ENCODE measurements at regions not wholly inside any gene's neighbourhood (a gene's known extent, or its start where the extent isn't known, plus 50 kb on each side); places are given as distances from the start of the nearest gene placed in this dataset.

- H3K4me1 ChIP-seq = no peaks in the 10 kb centered on the region
- no peaks in the 10 kb centered on the region for H3K9me3 ChIP-seq
- no peaks in the 10 kb centered on the region for H3K27me3 ChIP-seq
- no peak overlapping the region for H3K4me3 ChIP-seq
- no peaks in the 10 kb centered on the region for H3K36me3 ChIP-seq
- intact Hi-C loops (cut with DNase I; ENCODE audit: low total_unique reads) (no loop called here), in situ Hi-C loops (cut with MboI; ENCODE audit: low sequenced_read_pairs in 4 of 4) (no loop called here)
- ATAC-seq (no peak), DNase-seq (no peak)
- TF ChIP-seq POLR2A (IDR thresholded peaks at IDR 0.05) = no peak
- TF ChIP-seq CTCF (IDR thresholded peaks at IDR 0.05 in 4 of 5, conservative IDR thresholded peaks at IDR 0.05 in 1 of 5) = no peak
- H3K27ac ChIP-seq = no peak overlapping the region
Observed at GRCh38 chr6:141659582-141659981, 473.1 kb upstream of the GJE1 start.

- no peaks in the 10 kb centered on the region for H3K36me3 ChIP-seq
- no peak for DNase-seq
- no peaks in the 10 kb centered on the region for H3K4me1 ChIP-seq
- no peaks in the 10 kb centered on the region for H3K9me3 ChIP-seq
- ATAC-seq = no peak
- in situ Hi-C loops (cut with MboI; ENCODE audit: low sequenced_read_pairs in 4 of 4) = no loop called here
- H3K4me3 ChIP-seq = no peak overlapping the region
- H3K27me3 ChIP-seq = no peaks in the 10 kb centered on the region
- H3K27ac ChIP-seq = no peak overlapping the region
- intact Hi-C loops (cut with DNase I; ENCODE audit: low total_unique reads) = no loop called here
- TF ChIP-seq CTCF (IDR thresholded peaks at IDR 0.05 in 4 of 5, conservative IDR thresholded peaks at IDR 0.05 in 1 of 5) (no peak), POLR2A (IDR thresholded peaks at IDR 0.05) (no peak)
Observed at GRCh38 chr6:141658696-141659095, 474.0 kb upstream of the GJE1 start.

- no peaks in the 10 kb centered on the region for H3K4me1 ChIP-seq
- in situ Hi-C loops (cut with MboI; ENCODE audit: low sequenced_read_pairs in 4 of 4) (no loop called here), intact Hi-C loops (cut with DNase I; ENCODE audit: low total_unique reads) (no loop called here)
- no peak overlapping the region for H3K4me3 ChIP-seq
- no peak overlapping the region for H3K27ac ChIP-seq
- no peak for DNase-seq
- H3K9me3 ChIP-seq = no peaks in the 10 kb centered on the region
- H3K27me3 ChIP-seq = no peaks in the 10 kb centered on the region
- TF ChIP-seq POLR2A (IDR thresholded peaks at IDR 0.05) (no peak), CTCF (IDR thresholded peaks at IDR 0.05 in 4 of 5, conservative IDR thresholded peaks at IDR 0.05 in 1 of 5) (no peak)
- no peak for ATAC-seq
- H3K36me3 ChIP-seq = no peaks in the 10 kb centered on the region
Observed at GRCh38 chr6:141657812-141658211, 474.9 kb upstream of the GJE1 start.

GRCh38 chr6:141653590-141653989 lies 479.1 kb upstream of the GJE1 start:
- no peaks in the 10 kb centered on the region for H3K36me3 ChIP-seq
- DNase-seq (no peak), ATAC-seq (no peak)
- in situ Hi-C loops (cut with MboI; ENCODE audit: low sequenced_read_pairs in 4 of 4) (no loop called here), intact Hi-C loops (cut with DNase I; ENCODE audit: low total_unique reads) (no loop called here)
- H3K4me1 ChIP-seq = no peaks in the 10 kb centered on the region
- H3K27me3 ChIP-seq = no peaks in the 10 kb centered on the region
- H3K4me3 ChIP-seq = no peak overlapping the region
- H3K9me3 ChIP-seq = no peaks in the 10 kb centered on the region
- TF ChIP-seq POLR2A (IDR thresholded peaks at IDR 0.05) (no peak), CTCF (IDR thresholded peaks at IDR 0.05 in 4 of 5, conservative IDR thresholded peaks at IDR 0.05 in 1 of 5) (no peak)
- H3K27ac ChIP-seq = no peak overlapping the region

- no peak for DNase-seq
- ATAC-seq = no peak
- in situ Hi-C loops (cut with MboI; ENCODE audit: low sequenced_read_pairs in 4 of 4) = no loop called here
Observed at GRCh38 chr6:141641951-141642350, 490.8 kb upstream of the GJE1 start.

More at GRCh38 chr6:141641951-141642350, 490.8 kb upstream of the GJE1 start:
- Histone ChIP-seq H3K27me3 (no peaks in the 10 kb centered on the region), H3K4me3 (no peak overlapping the region), H3K27ac (no peak overlapping the region), H3K4me1 (no peaks in the 10 kb centered on the region), H3K9me3 (no peaks in the 10 kb centered on the region), H3K36me3 (no peaks in the 10 kb centered on the region)
- no peak for TF ChIP-seq POLR2A (IDR thresholded peaks at IDR 0.05)
- no peak for TF ChIP-seq CTCF (IDR thresholded peaks at IDR 0.05 in 4 of 5, conservative IDR thresholded peaks at IDR 0.05 in 1 of 5)
- intact Hi-C loops (cut with DNase I; ENCODE audit: low total_unique reads) = no loop called here
